SK-N-SH treated with all-trans-retinoic acid at 6 μM for 48 hours (cell line): ENCODE measurements at regions not wholly inside any gene's neighbourhood (a gene's known extent, or its start where the extent isn't known, plus 50 kb on each side); places are given as distances from the start of the nearest gene placed in this dataset.

Experiments
- ATAC-seq: fragments of 200-7000 bp; cut with Tn5 transposase; 3 replicates; pipeline ENCODE4 v1.9.1; 2020; ENCODE audit warnings: mild to moderate bottlenecking, moderate library complexity
- ARNTL ChIP-seq: fragments of 450-650 bp; formaldehyde crosslinking; IDR thresholded peaks from 2 replicates; pipeline ENCODE4 v1.5.0; 2020; ENCODE audit warnings: low read depth, mild to moderate bottlenecking, moderate library complexity, borderline replicate concordance
- BACH2 ChIP-seq: fragments of 250-450 bp; sonication (Bioruptor Pico); IDR thresholded peaks from 2 replicates; pipeline ENCODE4 v1.9.0; 2021; ENCODE audit warnings: mild to moderate bottlenecking, borderline replicate concordance
- CREB5 ChIP-seq: fragments of 250-450 bp; sonication (Bioruptor Pico); IDR thresholded peaks from 2 replicates; pipeline ENCODE4 v1.5.1; 2020; ENCODE audit warnings: low read depth, mild to moderate bottlenecking, moderate library complexity
- CSDC2 ChIP-seq: fragments of 250-450 bp; sonication (Bioruptor Pico); IDR thresholded peaks from 2 replicates; pipeline ENCODE4 v1.5.0; 2020; ENCODE audit warnings: mild to moderate bottlenecking, moderate library complexity
- CSRNP3 ChIP-seq: fragments of 250-450 bp; sonication (Bioruptor Pico); IDR thresholded peaks from 2 replicates; pipeline ENCODE4 v1.5.1; 2021; ENCODE audit warnings: mild to moderate bottlenecking, moderate library complexity
- ESRRG ChIP-seq: fragments of 250-450 bp; sonication (Bioruptor Pico); IDR thresholded peaks from 2 replicates; pipeline ENCODE4 v1.6.1; 2021; ENCODE audit warnings: mild to moderate bottlenecking
- GLIS3 ChIP-seq: fragments of 250-450 bp; sonication (Bioruptor Pico); IDR thresholded peaks from 2 replicates; pipeline ENCODE4 v1.5.0; 2020; ENCODE audit warnings: mild to moderate bottlenecking, moderate library complexity
- ISL1 ChIP-seq: fragments of 250-450 bp; sonication (Bioruptor Pico); IDR thresholded peaks from 2 replicates; pipeline ENCODE4 v2.1.2; 2022; ENCODE audit warnings: mild to moderate bottlenecking, moderate library complexity
- OSR1 ChIP-seq: fragments of 250-450 bp; sonication (Bioruptor Pico); IDR thresholded peaks from 2 replicates; pipeline ENCODE4 v1.8.0; 2022; ENCODE audit warnings: moderate library complexity, mild to moderate bottlenecking, inconsistent platforms
- PATZ1 ChIP-seq: fragments of 250-450 bp; sonication (Bioruptor Pico); IDR thresholded peaks from 2 replicates; pipeline ENCODE4 v1.8.0; 2020; ENCODE audit warnings: mild to moderate bottlenecking, moderate library complexity, borderline replicate concordance
- POU6F1 ChIP-seq: fragments of 250-450 bp; sonication (Bioruptor Pico); IDR thresholded peaks from 2 replicates; pipeline ENCODE4 v1.8.0; 2021; ENCODE audit warnings: low read depth, mild to moderate bottlenecking, moderate library complexity, borderline replicate concordance
- PPARA ChIP-seq: fragments of 250-450 bp; sonication (Bioruptor Pico); IDR thresholded peaks from 2 replicates; pipeline ENCODE4 v1.5.0; 2020; ENCODE audit warnings: mild to moderate bottlenecking, borderline replicate concordance
- RARB ChIP-seq: fragments of 250-450 bp; sonication (Bioruptor Pico); IDR thresholded peaks from 2 replicates; pipeline ENCODE4 v1.8.0; 2021; ENCODE audit warnings: mild to moderate bottlenecking, moderate library complexity
- SNAI2 ChIP-seq: fragments of 250-450 bp; sonication (Bioruptor Pico); IDR thresholded peaks from 2 replicates; pipeline ENCODE4 v1.5.0; 2020; ENCODE audit warnings: mild to moderate bottlenecking, moderate library complexity
- TCF4 ChIP-seq: fragments of 250-450 bp; sonication (Bioruptor Pico); IDR thresholded peaks from 2 replicates; pipeline ENCODE4 v1.8.0; 2021; ENCODE audit warnings: mild to moderate bottlenecking, moderate library complexity, borderline replicate concordance
- TSHZ2 ChIP-seq: fragments of 250-450 bp; sonication (Bioruptor Pico); IDR thresholded peaks from 2 replicates; pipeline ENCODE4 v1.5.0; 2020; ENCODE audit warnings: mild to moderate bottlenecking, moderate library complexity
- ZC3H10 ChIP-seq: fragments of 250-450 bp; sonication (Bioruptor Pico); IDR thresholded peaks from 2 replicates; pipeline ENCODE4 v1.5.1; 2021; ENCODE audit warnings: mild to moderate bottlenecking, moderate library complexity
- ZFP3 ChIP-seq: fragments of 250-450 bp; sonication (Bioruptor Pico); IDR thresholded peaks from 2 replicates; pipeline ENCODE4 v1.5.0; 2020; ENCODE audit warnings: mild to moderate bottlenecking, moderate library complexity
- ZFP30 ChIP-seq: fragments of 450-650 bp; formaldehyde crosslinking; IDR thresholded peaks from 2 replicates; pipeline ENCODE4 v1.5.0; 2022; ENCODE audit warnings: mild to moderate bottlenecking, moderate library complexity
- ZNF565 ChIP-seq: fragments of 450-650 bp; formaldehyde crosslinking; conservative IDR thresholded peaks from 2 replicates; pipeline ENCODE4 v1.5.0; 2020; ENCODE audit warnings: low read depth, mild to moderate bottlenecking, moderate library complexity
- ZNF8 ChIP-seq: fragments of 450-650 bp; formaldehyde crosslinking; IDR thresholded peaks from 2 replicates; pipeline ENCODE4 v1.5.0; 2020; ENCODE audit warnings: mild to moderate bottlenecking, moderate library complexity

GRCh38 chr2:194559523-194559922 is 1097.5 kb upstream of the SLC39A10 start:
- TF ChIP-seq PPARA (CRISPR knock-in tag) (no peak), CSRNP3 (CRISPR knock-in tag) (no peak), ZFP30 (CRISPR knock-in tag) (no peak), ZFP3 (no peak), TCF4 (CRISPR knock-in tag) (no peak), CREB5 (CRISPR knock-in tag) (no peak), BACH2 (CRISPR knock-in tag) (no peak), ZNF8 (CRISPR knock-in tag) (no peak), ISL1 (no peak), ARNTL (CRISPR knock-in tag) (no peak), GLIS3 (CRISPR knock-in tag) (no peak), POU6F1 (CRISPR knock-in tag) (no peak), RARB (CRISPR knock-in tag) (no peak), OSR1 (CRISPR knock-in tag) (no peak), CSDC2 (CRISPR knock-in tag) (no peak), TSHZ2 (CRISPR knock-in tag) (no peak)
- no peak for ATAC-seq

GRCh38 chr2:194557993-194558392 is 1099.0 kb upstream of the SLC39A10 start:
- no peak for ATAC-seq
- TF ChIP-seq ESRRG (CRISPR knock-in tag) = no peak
- TF ChIP-seq ZFP30 (CRISPR knock-in tag) = no peak
- no peak for TF ChIP-seq CSDC2 (CRISPR knock-in tag)
- no peak for TF ChIP-seq POU6F1 (CRISPR knock-in tag)
- TF ChIP-seq PATZ1 = no peak

- TF ChIP-seq ZNF565 (CRISPR knock-in tag) (no peak), OSR1 (CRISPR knock-in tag) (no peak), ARNTL (CRISPR knock-in tag) (no peak), ZC3H10 (no peak), TSHZ2 (CRISPR knock-in tag) (no peak), POU6F1 (CRISPR knock-in tag) (no peak), PPARA (CRISPR knock-in tag) (no peak), ZFP3 (no peak), SNAI2 (no peak), GLIS3 (CRISPR knock-in tag) (no peak), BACH2 (CRISPR knock-in tag) (no peak)
- peak; percentile 65 for ATAC-seq
Observed at GRCh38 chr2:194556629-194557028, 1100.4 kb upstream of the SLC39A10 start.
